Panc1 (cell line): ENCODE measurements at regions not wholly inside any gene's neighbourhood (a gene's known extent, or its start where the extent isn't known, plus 50 kb on each side); places are given as distances from the start of the nearest gene placed in this dataset.

Source experiments
- TF ChIP-seq, protein P1 (sequence below): fragments of 450-650 bp; IDR thresholded peaks from 2 replicates; pipeline ENCODE4 v1.5.1; 2017; ENCODE audit warnings: mild to moderate bottlenecking
- TF ChIP-seq, protein P2 (sequence below), 2 experiments: IDR thresholded peaks; 2 replicates each; pipeline ENCODE4 v1.6.1; 2011 to 2012; ENCODE audit warnings: low read depth in 2 of 2, control low read depth in 1 of 2, low read length in 1 of 2, mild to moderate bottlenecking in 1 of 2, moderate library complexity in 1 of 2; ENCODE audit not compliant: insufficient read depth in 1 of 2

DNA sequence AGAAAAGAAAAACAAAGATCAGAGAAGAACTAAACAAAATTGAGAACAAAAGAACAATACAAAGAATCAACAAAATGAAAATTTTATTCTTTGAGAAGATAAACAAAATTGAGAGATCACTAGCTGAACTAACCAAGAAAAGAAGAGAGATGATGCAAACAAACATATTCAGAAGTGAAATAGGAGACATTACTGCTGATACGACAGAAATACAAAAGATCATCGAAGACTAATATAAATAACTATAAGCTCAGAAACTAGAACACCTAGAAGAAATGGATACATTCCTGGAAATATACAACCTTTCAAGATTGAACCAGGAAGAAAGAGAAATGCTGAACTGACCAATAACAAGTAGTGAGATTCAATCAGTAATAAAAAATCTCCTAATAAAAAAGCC, 533.1 kb upstream of the PPP2R3A start:
- TF ChIP-seq, protein P1, sequence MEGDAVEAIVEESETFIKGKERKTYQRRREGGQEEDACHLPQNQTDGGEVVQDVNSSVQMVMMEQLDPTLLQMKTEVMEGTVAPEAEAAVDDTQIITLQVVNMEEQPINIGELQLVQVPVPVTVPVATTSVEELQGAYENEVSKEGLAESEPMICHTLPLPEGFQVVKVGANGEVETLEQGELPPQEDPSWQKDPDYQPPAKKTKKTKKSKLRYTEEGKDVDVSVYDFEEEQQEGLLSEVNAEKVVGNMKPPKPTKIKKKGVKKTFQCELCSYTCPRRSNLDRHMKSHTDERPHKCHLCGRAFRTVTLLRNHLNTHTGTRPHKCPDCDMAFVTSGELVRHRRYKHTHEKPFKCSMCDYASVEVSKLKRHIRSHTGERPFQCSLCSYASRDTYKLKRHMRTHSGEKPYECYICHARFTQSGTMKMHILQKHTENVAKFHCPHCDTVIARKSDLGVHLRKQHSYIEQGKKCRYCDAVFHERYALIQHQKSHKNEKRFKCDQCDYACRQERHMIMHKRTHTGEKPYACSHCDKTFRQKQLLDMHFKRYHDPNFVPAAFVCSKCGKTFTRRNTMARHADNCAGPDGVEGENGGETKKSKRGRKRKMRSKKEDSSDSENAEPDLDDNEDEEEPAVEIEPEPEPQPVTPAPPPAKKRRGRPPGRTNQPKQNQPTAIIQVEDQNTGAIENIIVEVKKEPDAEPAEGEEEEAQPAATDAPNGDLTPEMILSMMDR, result no peak
- TF ChIP-seq, protein P2, sequence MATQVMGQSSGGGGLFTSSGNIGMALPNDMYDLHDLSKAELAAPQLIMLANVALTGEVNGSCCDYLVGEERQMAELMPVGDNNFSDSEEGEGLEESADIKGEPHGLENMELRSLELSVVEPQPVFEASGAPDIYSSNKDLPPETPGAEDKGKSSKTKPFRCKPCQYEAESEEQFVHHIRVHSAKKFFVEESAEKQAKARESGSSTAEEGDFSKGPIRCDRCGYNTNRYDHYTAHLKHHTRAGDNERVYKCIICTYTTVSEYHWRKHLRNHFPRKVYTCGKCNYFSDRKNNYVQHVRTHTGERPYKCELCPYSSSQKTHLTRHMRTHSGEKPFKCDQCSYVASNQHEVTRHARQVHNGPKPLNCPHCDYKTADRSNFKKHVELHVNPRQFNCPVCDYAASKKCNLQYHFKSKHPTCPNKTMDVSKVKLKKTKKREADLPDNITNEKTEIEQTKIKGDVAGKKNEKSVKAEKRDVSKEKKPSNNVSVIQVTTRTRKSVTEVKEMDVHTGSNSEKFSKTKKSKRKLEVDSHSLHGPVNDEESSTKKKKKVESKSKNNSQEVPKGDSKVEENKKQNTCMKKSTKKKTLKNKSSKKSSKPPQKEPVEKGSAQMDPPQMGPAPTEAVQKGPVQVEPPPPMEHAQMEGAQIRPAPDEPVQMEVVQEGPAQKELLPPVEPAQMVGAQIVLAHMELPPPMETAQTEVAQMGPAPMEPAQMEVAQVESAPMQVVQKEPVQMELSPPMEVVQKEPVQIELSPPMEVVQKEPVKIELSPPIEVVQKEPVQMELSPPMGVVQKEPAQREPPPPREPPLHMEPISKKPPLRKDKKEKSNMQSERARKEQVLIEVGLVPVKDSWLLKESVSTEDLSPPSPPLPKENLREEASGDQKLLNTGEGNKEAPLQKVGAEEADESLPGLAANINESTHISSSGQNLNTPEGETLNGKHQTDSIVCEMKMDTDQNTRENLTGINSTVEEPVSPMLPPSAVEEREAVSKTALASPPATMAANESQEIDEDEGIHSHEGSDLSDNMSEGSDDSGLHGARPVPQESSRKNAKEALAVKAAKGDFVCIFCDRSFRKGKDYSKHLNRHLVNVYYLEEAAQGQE (IDR thresholded peaks at IDR 0.05; ENCODE audit: insufficient read depth in 1 of 2, low read depth in 2 of 2, low read length in 1 of 2), result no peak
